ENCODE measurements at regions not wholly inside any gene's neighbourhood (a gene's known extent, or its start where the extent isn't known, plus 50 kb on each side); places are given as distances from the start of the nearest gene placed in this dataset.

DNA sequence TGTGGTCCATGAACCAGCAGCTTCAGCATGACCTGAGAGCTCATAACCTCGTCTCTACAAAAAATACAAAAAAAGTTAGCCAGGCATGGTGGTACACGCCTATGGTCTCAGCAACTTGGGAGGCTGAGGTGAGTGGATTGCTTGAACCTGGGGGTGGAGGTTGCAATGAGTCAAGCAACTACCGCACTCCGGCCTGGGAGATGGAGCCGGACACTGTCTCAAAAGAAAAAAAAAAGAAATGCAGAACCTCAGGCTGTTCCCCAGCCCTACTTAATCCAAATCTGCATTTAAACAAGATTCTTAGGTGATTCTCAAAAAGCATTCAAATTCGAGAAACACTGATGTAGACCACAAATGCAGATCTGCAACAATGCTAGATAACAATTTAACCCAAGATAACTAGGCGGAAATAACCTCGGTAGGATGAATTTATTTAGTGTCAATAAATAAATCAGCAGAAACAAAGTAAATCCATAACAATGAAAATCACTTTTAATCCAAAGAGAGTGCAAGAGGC lies 203.5 kb downstream of the SP3 start:
- DNase-seq, result no peak

- DNase-seq, result no peak
These were observed 203.0 kb downstream of the SP3 start for GRCh38 chr2:173762221-173762620.

GRCh38 chr2:173762864-173763263 lies 202.3 kb downstream of the SP3 start:
- no peak for DNase-seq

GRCh38 chr2:173763641-173764040 lies 201.5 kb downstream of the SP3 start:
- no peak for DNase-seq

DNA sequence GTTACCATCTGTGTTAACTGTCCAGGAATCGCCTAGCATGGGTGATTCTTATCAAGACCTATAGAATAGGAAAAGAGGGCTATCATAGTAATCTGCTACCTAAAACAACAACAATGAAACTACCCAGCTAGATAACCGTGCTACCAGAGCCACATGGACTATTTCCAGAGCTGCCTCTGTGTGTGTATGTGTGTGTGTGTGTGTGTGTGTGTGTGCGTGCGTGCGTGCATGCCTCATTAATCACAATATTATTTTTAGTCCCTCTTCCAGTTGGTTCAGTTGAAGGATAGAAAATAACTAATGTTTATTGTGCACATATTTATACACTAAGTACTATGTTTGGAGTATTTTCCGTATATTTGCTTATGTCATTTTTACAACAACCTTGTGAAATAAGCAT lies 201.1 kb downstream of the SP3 start:
- DNase-seq, result no peak

GRCh38 chr2:173766537-173767289 lies 198.5 kb downstream of the SP3 start:
- no peak for DNase-seq

DNA sequence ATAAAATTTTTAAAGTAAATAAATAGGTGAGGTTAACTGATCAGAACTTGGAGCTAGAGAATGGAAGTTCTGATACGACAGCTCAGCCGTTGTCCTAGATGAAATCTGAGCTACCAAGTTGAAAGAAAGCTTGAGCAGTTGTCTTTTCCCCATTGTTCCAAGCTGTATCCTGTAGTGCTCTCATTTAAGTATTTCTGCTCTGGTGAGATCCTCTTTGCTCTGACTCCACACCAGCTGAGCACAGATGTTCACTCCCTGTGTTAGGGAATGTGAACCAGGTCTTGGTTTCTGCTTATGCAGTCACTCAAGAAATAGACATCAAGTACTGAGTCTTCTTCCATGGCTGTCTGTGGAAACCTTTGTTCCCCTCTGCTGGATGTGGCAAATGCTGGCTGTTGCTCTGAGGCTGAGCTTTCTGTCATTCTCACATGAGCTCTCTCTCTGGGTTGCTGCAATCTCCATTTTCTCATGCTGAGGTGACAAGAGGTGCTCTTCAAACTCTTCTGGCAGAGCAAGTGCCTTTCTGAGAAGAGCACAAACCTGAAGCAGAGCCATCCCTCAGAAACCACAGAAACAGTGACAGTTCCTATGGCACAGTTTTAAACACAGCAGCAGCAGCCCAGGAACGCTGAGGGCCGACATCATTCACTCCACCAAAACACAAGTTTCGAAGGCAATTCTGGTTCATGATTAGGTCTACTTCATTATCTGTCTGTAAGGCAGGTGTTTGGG lies 194.1 kb downstream of the SP3 start:
- DNase-seq, result no peak

DNA sequence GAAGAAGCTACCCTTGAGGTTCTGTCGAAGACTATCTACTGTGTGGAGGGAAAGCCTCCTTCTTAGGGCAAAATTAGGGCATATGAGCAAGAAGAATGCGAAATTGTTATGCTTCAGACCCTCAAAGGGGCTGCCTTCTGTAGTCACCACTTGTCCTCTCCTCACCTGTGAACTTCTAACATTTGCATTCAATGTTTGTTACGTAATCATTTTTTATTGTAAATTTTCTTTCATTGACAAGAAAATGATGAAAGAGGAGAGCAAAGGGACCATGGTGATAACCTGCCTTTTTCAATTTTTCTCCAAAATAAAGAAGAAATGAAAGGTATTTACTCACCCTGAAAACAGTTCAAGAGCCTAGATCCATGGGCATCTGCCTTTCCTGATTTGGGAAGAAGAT lies 193.0 kb downstream of the SP3 start:
- no peak for DNase-seq

GRCh38 chr2:173773076-173773475 lies 192.1 kb downstream of the SP3 start:
- no peak for DNase-seq

DNA sequence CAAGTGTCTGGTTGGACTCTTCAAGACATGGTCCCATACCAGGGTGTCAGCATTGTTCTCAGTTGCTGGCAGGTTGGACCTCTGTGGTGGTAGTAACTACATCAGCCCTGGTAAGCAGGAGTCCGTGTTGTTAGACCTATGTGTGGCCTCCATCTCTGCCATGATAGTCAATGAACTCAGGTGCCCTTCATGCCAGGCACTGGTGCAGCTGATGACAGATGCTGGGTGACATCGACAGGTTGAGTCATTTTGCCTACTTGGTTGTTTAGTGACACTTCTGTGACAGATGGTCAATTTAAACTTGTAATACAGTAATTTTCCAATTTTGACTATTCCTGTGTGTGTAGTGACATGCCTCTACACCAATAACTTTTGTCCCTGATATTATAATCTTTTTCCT lies 189.7 kb downstream of the SP3 start:
- DNase-seq, result no peak

DNA sequence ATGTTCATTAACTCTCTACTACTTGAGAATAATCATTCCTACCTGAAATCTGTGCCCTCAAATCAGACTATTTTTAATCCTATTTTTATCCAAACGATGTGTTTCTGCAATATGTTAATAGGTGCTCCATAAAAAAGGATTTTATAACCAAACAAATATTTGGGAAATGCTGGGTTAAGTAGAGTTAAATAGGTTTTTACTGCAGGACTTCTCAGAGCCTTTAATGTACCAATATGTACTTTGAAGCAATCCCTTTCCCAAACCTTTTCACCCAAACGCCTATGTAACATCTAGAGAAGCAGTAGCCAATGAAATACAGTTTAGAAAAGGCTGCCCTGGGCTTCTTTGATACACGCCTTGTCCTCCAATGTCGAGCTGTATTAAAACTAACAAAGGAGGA lies 182.5 kb downstream of the SP3 start:
- no peak for DNase-seq

DNA sequence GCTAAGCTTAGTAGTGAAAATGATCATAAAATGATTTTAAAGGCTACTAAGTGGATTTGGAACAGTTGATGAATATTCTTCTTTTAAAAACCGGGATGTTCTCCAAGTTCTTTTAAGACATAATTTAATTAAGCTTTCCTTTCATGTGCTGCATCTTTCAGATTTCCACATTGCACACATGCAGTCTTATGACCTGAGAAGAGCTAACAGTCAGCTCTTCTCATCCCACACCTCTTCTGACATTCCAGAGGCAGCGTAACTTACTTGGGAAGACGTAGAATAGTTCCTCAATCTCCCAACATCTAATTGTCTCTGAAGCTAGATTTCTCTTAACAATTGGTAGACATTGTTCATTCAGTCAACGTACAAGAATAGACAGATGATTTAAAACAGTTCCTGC lies 181.8 kb downstream of the SP3 start:
- DNase-seq, result no peak

DNA sequence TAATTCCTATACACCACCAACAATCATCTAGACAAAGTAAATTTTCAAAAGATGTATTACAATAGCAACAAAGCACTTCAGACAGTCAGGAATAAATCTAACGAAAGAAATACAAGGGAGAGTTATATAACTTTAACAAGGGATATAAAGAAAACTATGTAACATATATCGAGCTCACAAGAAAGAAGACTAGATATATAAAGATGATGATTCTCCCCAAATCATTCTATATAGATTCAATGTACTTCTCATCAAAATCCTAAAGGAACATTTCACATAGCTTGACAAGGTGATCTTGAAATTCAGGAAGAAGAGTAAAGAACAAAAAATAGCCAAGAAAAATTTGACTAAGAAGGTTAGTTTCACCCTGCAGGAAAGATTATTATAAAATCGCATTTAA lies 179.4 kb downstream of the SP3 start:
- no peak for DNase-seq

DNA sequence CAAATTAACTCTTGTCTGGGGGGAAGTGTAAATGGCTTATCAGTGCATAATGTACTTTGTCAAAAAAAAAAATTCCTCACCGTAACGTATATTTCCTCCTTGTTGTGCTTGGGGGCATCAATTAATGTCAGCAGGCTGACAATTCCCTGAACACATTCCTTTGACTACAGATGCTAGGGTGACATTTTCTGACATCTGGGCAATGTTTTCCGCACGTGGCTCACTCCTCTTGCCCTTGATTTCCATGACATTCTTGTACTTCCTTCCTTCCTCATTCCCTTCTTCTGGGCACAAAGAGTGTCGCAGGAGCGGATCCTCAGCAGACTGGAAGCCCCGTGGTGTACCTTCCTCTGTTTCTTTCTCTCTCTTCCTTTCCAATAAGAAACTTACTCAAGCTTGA lies 173.7 kb downstream of the SP3 start:
- no peak for DNase-seq

DNA sequence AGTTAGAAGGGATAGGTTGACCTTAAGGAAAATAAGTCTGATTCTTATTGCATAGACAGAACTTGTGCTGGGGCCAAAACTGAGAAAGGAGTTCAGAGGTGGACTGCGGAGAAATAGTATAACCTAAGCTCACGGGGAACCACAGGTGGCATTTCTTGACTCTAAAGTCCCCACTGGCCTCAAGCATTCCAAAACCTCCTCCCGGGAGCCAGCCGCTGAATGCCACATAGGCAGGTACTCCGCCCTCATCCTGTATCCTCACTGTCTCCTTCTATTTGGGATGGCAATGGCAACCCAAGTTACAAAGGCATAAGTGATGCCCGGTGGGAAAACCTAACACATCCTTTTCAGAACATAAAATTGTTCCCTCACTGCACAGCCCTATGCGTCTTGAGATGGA lies 173.0 kb downstream of the SP3 start:
- no peak for DNase-seq

DNA sequence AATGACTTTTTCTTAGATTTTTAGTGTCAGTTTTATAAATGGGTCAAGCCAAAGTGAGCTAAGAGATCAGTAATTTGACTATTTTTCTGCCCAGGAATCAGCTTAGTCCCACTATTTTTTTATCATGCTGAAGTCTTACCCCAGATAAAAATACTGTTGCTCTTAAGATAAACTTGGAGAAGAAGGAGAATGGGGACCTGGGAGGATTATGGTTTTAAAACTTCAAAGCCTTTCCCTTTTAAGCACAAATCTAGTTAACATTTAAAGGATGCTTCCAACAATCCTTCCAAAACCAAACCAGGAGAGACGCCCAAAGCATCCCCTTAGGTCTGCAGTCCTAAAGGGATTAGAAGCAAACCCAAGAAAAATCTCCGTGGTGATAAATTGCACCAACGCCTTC lies 172.4 kb downstream of the SP3 start:
- DNase-seq, result no peak

DNA sequence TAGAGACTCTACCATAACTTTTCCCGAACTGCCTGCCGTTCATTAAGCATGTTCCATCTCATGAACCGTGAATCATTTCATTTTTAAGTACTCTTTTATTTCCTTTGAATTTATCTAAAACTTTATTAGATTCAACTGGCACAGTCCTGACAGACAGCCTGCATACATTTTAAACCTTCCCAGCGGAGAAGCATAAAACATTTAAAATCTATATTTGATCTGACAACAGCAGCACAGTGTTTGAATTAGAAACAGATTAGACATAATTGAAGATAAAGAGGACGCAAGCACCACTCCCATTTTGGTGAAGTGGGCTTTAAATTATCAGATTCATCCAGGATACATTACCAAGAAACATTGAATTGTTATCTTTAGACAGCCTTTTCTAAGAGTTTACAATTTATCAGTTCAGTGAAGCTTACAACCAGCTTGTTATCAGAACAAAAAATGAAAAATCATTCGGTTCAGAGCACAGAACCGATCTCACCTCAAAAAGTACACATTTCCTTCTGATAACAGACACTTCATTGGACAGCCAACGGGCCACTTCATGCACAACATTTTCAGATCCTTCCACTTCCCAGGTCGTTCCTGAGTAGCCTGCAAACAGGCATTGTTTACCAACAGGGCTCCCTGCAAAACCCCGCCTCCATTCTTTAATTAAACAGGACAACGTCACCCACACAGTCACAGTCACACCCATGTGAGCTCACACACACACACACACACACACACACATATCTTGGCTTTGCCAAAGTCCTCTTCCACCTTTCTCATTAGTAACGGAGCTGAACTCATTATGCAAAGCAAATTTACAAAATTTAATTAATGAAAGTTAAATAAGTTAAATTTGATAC lies 171.2 kb downstream of the SP3 start:
- no peak for DNase-seq

- no peak for DNase-seq
These were observed 167.4 kb downstream of the SP3 start for GRCh38 chr2:173797586-173798263.

DNA sequence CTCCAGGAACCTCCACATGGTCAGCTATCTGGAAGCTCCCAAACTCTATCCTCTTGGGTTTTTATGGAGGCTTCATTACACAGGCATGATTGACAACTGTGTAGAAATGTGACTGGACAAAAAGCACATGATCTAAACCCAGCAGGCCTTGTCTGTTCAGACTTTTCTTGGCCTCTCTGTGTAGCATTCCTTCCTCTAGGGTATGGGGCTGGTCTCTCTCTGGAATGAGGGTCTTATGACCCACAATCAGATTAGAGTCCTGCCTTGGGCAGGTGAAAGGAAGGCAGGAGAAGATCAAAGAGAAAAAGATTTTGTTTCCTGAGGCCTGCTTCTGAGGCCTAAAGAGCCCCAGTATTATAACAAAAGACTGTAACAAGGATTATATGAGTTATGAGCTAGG lies 162.7 kb downstream of the SP3 start:
- no peak for DNase-seq

- DNase-seq, result no peak
These were observed 161.7 kb downstream of the SP3 start for GRCh38 chr2:173803449-173803848.

DNA sequence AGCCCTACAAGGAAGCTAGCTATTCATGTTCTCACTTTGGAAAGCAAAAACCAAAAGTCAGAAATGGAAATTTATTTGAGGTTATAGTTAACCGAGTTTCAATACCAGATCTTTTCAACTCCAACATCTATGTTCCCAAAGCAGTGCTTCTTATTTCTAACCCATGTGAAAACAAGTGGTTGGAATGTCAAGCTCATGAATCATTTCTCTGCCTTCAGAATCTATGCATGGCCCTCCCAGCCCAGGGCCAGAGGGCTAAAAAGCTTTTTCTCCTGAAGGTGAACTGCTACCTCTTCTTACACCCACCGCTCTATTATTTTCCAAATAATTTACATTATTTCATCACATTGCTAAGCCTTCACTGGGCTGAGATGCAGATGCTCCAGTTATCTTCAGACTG lies 158.4 kb downstream of the SP3 start:
- no peak for DNase-seq

Measured in nucleus accumbens (tissue), 56 donors.